ENCODE measurements at regions not wholly inside any gene's neighbourhood (a gene's known extent, or its start where the extent isn't known, plus 50 kb on each side); places are given as distances from the start of the nearest gene placed in this dataset.

GRCh38 chr3:154943981-154944380 is 136.1 kb upstream of the MME start:
- TF ChIP-seq POLR2AphosphoS5 (IDR thresholded peaks at IDR 0.05) (no peak), CTCF (IDR thresholded peaks at IDR 0.05) (no peak), POLR2A (IDR thresholded peaks at IDR 0.05) (no peak)

All from upper lobe of left lung (tissue), 4 donors.